Activated CD4-positive, alpha-beta memory T cell treated with anti-CD3 and anti-CD28 coated beads for 36 hours (primary cell): ENCODE measurements at regions not wholly inside any gene's neighbourhood (a gene's known extent, or its start where the extent isn't known, plus 50 kb on each side); places are given as distances from the start of the nearest gene placed in this dataset.
"Not testable (repeated sequence)": the region's sequence is repeated elsewhere in the genome, so short reads cannot be mapped to it uniquely, and the experiment has no call there.

Experiments
- CTCF ChIA-PET: fragments of 350-600 bp; sonication (Branson Sonifier 250); formaldehyde crosslinking; loops from one replicate; lab custom pipeline; 2021; ENCODE audit warnings: antibody characterized with exemption, inconsistent platforms; lab: Charles Lee
- POLR2A ChIA-PET: fragments of 350-600 bp; sonication (Branson Sonifier 250); formaldehyde crosslinking; loops from one replicate; lab custom pipeline; 2021; ENCODE audit warnings: antibody characterized with exemption; lab: Charles Lee
- DNase-seq: peaks from one replicate; pipeline ENCODE4 v3.0.0-alpha.2; 2020
- H3K27ac Mint-ChIP-seq: one replicate; pipeline ENCODE4 v1.8.0; 2021; ENCODE audit warnings: mixed read lengths
- H3K27me3 Mint-ChIP-seq: one replicate; pipeline ENCODE4 v1.8.0; 2021; ENCODE audit warnings: mixed read lengths
- H3K36me3 Mint-ChIP-seq: one replicate; pipeline ENCODE4 v1.8.0; 2021; ENCODE audit warnings: mixed read lengths
- H3K4me1 Mint-ChIP-seq: one replicate; pipeline ENCODE4 v1.8.0; 2021; ENCODE audit warnings: low read depth, mixed read lengths
- H3K4me3 Mint-ChIP-seq: one replicate; pipeline ENCODE4 v1.8.0; 2021; ENCODE audit warnings: mild to moderate bottlenecking, mixed read lengths
- H3K9me3 Mint-ChIP-seq: one replicate; pipeline ENCODE4 v1.8.0; 2021; ENCODE audit warnings: mixed read lengths
- intact Hi-C: fragments of 100-400 bp; cut with micrococcal nuclease; formaldehyde crosslinking; loops from one replicate; pipeline ENCODE4 v1.15.1; 2023

DNA sequence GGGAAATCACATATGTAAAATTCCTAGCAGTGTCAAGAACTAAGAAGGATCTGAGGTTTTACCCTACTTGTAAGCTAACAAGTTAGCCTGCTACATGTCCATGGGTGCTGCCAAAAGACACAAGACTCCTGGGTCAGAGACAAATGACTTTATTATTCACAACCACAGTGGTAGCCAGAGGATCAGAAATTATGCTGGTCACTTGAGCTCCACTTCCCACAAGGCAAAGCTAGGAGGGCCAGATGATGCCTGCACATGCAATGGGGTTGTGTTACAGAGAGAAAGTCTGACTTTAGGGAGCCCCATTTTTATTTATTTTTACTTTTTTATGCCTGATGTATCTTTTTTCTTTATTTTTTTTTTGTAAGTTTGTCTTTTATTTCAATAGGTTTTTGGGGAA is 136.8 kb downstream of the S1PR1 start:
- Mint-ChIP-seq H3K27me3 (no peaks in the 10 kb centered on the region), H3K4me3 (no peak overlapping the region), H3K36me3 (peaks cover 3% of the 10 kb centered on the region), H3K27ac (no peak overlapping the region), H3K9me3 (peaks cover 10% of the 10 kb centered on the region), H3K4me1 (peaks cover 11% of the 10 kb centered on the region)
- POLR2A ChIA-PET, result no interaction called here
- no peak for DNase-seq
- CTCF ChIA-PET, result no interaction called here
- intact Hi-C loops, result no loop called here

DNA sequence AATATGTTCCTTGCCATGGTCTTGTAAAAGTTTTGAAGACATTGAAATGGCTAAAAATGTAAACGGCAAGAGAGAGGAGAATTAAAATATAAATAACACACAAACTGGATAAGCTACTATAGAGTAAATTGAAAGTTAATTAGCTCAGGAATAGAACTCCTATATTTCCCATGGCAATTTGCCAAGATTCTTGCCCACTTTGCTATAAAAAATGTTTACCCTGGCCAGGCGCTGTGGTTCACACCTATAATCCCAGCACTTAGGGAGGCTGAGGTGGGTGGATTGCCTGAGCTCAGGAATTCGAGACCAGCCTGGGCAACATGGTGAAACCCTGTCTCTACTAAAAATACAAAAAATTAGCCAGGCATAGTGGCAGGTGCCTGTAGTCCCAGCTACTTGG is 138.6 kb downstream of the S1PR1 start:
- Mint-ChIP-seq H3K4me1 (peaks cover 18% of the 10 kb centered on the region), H3K9me3 (peaks cover 10% of the 10 kb centered on the region)
- H3K36me3 Mint-ChIP-seq, intact Hi-C loops, POLR2A ChIA-PET, H3K4me3 Mint-ChIP-seq, H3K27ac Mint-ChIP-seq, H3K27me3 Mint-ChIP-seq, DNase-seq: not testable (repeated sequence)
- CTCF ChIA-PET, result interaction anchor here (0.5 to 1.8 kb wide), 2 partner anchors 18 to 382 kb away, joined by 3 to 6 read pairs; no protein-coding TSS in a partner anchor

DNA sequence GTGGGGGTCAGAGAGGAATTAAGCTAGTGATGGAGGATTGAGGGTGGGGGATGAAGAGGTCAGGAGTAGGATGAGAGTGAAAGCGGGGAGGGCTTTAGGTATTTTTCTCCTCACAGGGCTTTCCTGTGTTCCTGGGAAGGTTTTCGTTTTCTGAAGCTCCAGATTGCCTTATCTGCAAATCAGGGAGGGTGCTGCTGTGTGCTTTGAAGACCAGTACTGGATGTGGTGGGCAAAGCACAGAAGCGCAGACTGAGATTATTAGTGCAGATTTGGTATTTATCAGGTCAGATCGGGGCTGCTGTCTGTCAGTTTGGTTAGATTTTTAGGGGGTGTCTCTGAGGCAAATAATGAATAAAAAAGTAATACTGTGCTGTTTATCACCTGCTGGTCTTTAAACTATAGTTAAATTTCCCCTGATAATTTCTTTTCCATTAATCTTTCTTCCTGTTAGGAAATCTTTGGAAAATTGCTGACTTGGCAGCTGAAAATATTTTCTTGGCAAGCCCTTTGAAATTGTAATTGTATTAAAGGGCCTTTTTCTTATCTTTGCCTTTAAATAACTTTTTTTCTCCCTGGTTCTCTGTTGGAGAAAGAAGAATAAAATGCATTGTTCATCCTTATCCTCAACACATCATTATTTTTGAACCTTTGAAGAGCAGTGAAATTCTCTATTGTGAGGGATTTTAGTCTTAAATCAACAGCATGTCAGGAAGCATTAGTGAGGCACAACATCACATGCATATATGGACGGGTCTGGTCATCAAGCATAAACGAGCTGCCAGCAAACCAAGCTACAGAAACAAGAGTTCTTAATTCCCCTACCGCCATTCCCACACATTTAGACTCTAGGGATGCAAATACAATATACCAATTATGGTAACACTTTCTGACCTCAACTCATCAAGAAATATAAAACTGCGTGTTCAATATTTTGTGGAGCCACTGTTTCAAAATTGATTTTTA is 139.6 kb downstream of the S1PR1 start:
- POLR2A ChIA-PET, result no interaction called here
- Mint-ChIP-seq H3K4me1 (peaks cover 11% of the 10 kb centered on the region), H3K27ac (no peak overlapping the region), H3K4me3 (no peak overlapping the region), H3K9me3 (peaks cover 10% of the 10 kb centered on the region), H3K36me3 (peaks cover 3% of the 10 kb centered on the region), H3K27me3 (no peaks in the 10 kb centered on the region)
- DNase-seq, result no peak
- intact Hi-C loops, result no loop called here
- CTCF ChIA-PET, result interaction anchor here (0.5 to 1.8 kb wide), 2 partner anchors 19 to 383 kb away, joined by 3 to 6 read pairs; no protein-coding TSS in a partner anchor

DNA sequence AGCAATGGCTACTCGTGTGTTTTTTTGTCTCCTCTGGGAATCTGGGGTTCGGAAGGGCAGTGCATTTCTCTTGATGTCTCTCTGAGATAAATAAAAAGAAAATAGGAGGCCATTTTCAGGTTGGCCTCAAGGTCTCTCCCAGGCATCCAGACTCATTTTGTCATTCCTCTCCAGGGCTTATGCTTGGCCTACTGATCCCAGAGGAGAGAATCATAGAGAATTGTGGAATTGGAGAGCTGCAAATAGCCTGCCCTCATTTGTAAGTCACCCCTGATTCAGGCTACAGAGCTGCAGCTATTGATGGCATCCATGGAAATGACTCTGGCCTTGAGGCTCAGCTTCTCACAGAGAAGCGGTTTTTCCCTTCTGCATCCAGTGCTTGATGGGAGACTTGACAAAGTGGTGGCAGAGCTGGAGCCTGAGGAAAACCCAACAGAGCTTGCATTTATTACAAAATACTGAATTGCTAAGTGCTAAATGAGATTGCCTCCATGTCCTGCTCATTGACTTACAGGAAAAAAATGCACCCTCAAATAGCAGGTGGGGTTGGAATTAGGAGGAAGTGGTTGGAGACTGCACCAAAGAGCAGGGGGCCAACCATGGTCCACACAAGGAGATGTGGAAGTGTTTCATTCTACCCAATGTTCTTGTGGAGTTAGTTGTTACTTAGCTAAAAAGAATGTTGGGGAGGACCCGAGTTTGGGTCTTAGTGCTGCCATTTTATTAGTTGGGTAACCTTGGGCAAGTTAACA is 140.4 kb downstream of the S1PR1 start:
- DNase-seq, result no peak
- Mint-ChIP-seq H3K36me3 (peaks cover 3% of the 10 kb centered on the region), H3K4me3 (no peak overlapping the region), H3K27ac (no peak overlapping the region), H3K9me3 (peaks cover 10% of the 10 kb centered on the region), H3K27me3 (no peaks in the 10 kb centered on the region), H3K4me1 (peaks cover 7% of the 10 kb centered on the region)
- ChIA-PET POLR2A (no interaction called here), CTCF (no interaction called here)
- intact Hi-C loops, result no loop called here

DNA sequence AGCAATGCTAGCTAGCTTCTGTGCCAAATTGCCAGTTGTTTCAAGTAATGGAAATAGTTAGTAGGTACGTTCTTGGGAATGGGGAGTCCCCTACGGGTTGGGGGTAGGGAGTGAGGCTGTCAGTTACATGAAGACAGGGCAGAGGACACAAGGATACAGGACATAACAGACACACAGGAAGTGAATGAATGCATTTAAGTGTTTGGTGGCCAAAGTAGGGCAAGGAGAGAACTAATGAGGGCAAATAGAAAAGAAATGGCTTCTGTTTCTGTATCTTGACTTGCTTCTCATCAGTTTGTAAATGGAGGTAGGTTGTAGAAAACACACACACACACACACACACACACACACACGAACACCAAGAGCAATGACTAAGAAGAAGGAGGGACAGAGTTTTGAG is 142.2 kb downstream of the S1PR1 start:
- CTCF ChIA-PET, result interaction anchor here (1.4 to 2.2 kb wide), 2 partner anchors 21 to 511 kb away, joined by 3 to 6 read pairs; no protein-coding TSS in a partner anchor
- intact Hi-C loops, result no loop called here
- no peak overlapping the region for H3K4me3 Mint-ChIP-seq

DNA sequence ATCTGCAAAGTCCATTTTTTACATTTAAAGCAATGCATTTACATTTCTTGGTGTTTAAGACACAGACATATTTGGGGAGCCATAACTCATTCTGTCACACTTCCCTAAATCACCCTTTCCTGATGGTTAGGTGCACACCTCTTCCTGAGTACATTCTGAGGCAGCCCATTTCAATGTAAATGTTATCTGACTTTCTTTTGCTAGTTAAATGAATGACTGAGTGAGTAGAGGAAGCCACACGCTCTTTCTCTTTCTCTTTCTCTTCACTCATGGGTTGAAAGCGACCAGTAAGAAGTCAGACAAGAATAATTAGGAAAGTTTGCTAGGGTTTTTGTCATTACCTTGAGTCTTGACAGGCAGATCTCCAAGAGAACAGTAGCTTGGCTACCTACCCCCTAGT is 143.1 kb downstream of the S1PR1 start:
- POLR2A ChIA-PET, result no interaction called here
- Mint-ChIP-seq H3K27me3 (no peaks in the 10 kb centered on the region), H3K4me3 (no peak overlapping the region), H3K4me1 (peaks cover 7% of the 10 kb centered on the region), H3K36me3 (no peaks in the 10 kb centered on the region), H3K9me3 (no peaks in the 10 kb centered on the region), H3K27ac (no peak overlapping the region)
- intact Hi-C loops, result loop anchor here (1.0 kb wide), 1 partner anchor 9 kb away; no protein-coding TSS in a partner anchor
- no peak for DNase-seq
- CTCF ChIA-PET, result interaction anchor here (1.1 to 2.2 kb wide), 3 partner anchors 22 to 511 kb away, joined by 3 to 6 read pairs (median 3); no protein-coding TSS in a partner anchor

More for the DNA sequence above, 142.2 kb downstream of the S1PR1 start:
- Mint-ChIP-seq H3K36me3 (no peaks in the 10 kb centered on the region), H3K4me1 (peaks cover 7% of the 10 kb centered on the region), H3K27ac (no peak overlapping the region), H3K27me3 (no peaks in the 10 kb centered on the region), H3K9me3 (no peaks in the 10 kb centered on the region)
- DNase-seq, result no peak
- POLR2A ChIA-PET, result no interaction called here

DNA sequence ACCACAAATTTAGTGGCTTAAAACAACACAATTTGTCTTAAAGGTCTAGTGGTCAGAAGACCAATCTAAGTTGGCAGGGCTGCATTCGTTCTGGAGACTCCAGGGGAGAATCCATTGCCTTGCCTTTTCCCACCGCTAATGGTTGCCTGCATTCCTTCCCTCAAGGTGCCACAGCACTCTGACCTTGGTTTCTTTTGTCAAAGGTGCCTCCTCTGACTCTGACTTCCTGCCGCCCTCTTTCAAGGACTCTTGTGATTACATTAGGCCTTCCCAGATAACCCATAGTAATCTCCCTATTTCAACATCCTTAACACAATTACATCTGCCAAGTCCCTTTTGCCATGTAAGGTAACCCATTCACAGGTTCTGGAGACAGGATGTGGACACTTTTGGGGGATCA is 145.3 kb downstream of the S1PR1 start:
- POLR2A ChIA-PET, result no interaction called here
- DNase-seq, result no peak
- no peaks in the 10 kb centered on the region for H3K9me3 Mint-ChIP-seq
- no peaks in the 10 kb centered on the region for H3K27me3 Mint-ChIP-seq
- CTCF ChIA-PET, result no interaction called here
- H3K36me3 Mint-ChIP-seq, result no peaks in the 10 kb centered on the region
- H3K4me1 Mint-ChIP-seq, result peaks cover 7% of the 10 kb centered on the region
- no peak overlapping the region for H3K4me3 Mint-ChIP-seq
- intact Hi-C loops, result no loop called here
- no peak overlapping the region for H3K27ac Mint-ChIP-seq

DNA sequence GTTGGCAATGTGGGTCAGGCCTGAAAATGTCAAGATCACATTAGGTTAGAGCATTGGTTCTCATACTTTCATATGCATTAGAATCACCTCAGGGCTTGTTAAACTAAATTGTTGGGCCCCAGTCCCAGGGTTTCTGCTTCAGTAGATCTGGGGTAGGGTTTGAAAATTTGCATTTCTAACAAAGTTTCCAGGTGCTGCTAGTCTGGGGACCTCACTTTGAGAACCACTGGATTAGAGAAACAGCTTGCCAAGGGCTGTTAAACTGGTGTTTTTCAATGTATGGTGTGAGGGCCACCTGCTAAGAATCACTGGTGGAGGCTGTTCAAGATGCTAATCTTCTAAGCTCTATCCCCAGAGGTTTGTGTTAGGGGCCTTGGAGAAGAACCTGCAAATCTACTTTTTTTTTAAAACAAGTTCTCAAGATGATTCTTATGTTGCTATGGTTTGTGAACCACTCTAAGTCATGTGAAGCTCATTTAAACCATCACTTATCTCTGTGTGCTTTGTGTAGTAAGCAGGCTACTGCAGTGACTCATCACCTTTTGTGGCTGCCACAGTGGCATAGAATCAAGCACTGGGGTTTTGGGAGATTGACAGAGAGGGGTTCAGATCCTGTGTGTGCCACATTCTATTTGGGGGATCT is 152.2 kb downstream of the S1PR1 start:
- ChIA-PET POLR2A (interaction anchor here (0.6 kb wide), 1 partner anchor 18 kb away, joined by 3 read pairs; no protein-coding TSS in a partner anchor), CTCF (interaction anchor here (0.7 kb wide), 1 partner anchor 79 kb away, joined by 3 read pairs; no protein-coding TSS in a partner anchor)
- Mint-ChIP-seq H3K36me3 (no peaks in the 10 kb centered on the region), H3K27ac (peak overlapping the region; percentile 46), H3K27me3 (no peaks in the 10 kb centered on the region), H3K4me1 (peaks cover 7% of the 10 kb centered on the region), H3K4me3 (no peak overlapping the region), H3K9me3 (no peaks in the 10 kb centered on the region)
- DNase-seq, result peak; percentile 56
- intact Hi-C loops, result loop anchor here (1.0 to 5.0 kb wide), 2 partner anchors 18 to 63 kb away; no protein-coding TSS in a partner anchor

DNA sequence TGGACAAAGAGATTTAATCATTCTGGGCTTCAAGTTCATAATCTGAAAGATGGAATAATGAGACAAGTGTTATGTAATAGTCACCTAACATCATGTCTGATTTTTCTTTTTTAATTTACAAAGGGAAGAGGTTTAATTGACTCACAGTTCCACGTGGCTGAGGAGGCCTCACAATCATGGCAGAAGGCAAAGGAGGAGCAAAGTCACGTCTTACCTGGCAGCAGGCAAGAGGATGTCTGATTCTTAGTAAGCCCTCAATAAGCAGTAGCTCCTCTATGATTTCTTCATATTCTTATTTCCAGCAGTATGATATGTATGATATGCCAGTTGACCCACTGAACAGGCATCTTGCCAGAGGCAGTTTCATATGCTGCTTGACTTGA is 152.7 kb downstream of the S1PR1 start:
- no peaks in the 10 kb centered on the region for H3K27me3 Mint-ChIP-seq
- no peaks in the 10 kb centered on the region for H3K9me3 Mint-ChIP-seq
- ChIA-PET POLR2A (no interaction called here), CTCF (no interaction called here)
- no peak for DNase-seq
- peaks cover 7% of the 10 kb centered on the region for H3K4me1 Mint-ChIP-seq
- no peak overlapping the region for H3K4me3 Mint-ChIP-seq
- intact Hi-C loops, result loop anchor here (1.0 to 5.0 kb wide), 2 partner anchors 18 to 63 kb away; no protein-coding TSS in a partner anchor
- peak overlapping the region; percentile 46 for H3K27ac Mint-ChIP-seq
- no peaks in the 10 kb centered on the region for H3K36me3 Mint-ChIP-seq

DNA sequence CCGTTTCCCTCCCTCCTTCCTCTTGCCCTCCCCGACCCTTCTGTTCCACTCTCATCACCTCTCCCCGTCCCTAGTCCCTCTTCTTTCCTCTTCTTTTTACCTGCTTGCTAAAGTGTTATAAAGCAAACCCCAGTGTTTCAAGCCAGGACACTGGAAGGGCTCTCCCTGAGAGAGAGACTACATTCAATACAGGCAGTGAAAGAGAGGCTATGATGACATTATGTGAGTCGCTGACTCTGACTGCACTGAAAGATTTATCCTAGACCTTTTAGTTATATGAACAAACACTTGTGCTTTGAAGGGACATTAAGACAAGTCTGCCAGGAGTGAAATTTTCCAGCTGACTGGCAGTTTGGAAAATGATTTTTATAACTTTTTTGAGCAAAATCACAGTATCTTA is 155.7 kb downstream of the S1PR1 start:
- Mint-ChIP-seq H3K27me3 (no peaks in the 10 kb centered on the region), H3K4me1 (peaks cover 7% of the 10 kb centered on the region), H3K9me3 (no peaks in the 10 kb centered on the region), H3K36me3 (no peaks in the 10 kb centered on the region), H3K27ac (no peak overlapping the region), H3K4me3 (no peak overlapping the region)
- CTCF ChIA-PET, result interaction anchor here (1.2 kb wide), 1 partner anchor 83 kb away, joined by 4 read pairs; no protein-coding TSS in a partner anchor
- POLR2A ChIA-PET, result no interaction called here
- DNase-seq, result no peak
- intact Hi-C loops, result no loop called here

DNA sequence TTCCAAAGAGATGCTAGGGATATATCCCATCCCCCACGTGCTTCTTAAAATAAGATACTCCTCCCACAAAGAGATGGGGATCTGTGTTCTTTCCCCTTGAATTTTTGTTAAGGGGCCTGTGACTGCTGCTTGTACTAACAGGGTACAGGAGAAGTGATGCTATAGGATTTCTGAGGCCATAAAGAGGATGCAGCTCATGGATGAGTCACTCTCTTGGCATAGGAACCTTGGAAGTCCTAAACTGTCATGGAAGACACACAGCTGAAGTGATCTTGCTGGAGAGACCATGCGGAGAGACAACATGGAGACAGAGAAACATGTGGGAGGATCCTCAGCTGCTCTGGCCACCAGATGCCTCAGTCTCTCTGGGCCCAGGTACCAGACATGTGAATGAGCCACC is 157.2 kb downstream of the S1PR1 start:
- ChIA-PET POLR2A (no interaction called here), CTCF (interaction anchor here (1.6 kb wide), 1 partner anchor 84 kb away, joined by 3 read pairs; no protein-coding TSS in a partner anchor)
- DNase-seq, result no peak
- intact Hi-C loops, result no loop called here
- no peak overlapping the region for H3K27ac Mint-ChIP-seq
- H3K4me3 Mint-ChIP-seq, result no peak overlapping the region
- H3K9me3 Mint-ChIP-seq, result no peaks in the 10 kb centered on the region
- H3K4me1 Mint-ChIP-seq, result peaks cover 6% of the 10 kb centered on the region
- no peaks in the 10 kb centered on the region for H3K27me3 Mint-ChIP-seq
- H3K36me3 Mint-ChIP-seq, result no peaks in the 10 kb centered on the region
